Body of pancreas (tissue), 4 donors: ENCODE measurements at regions not wholly inside any gene's neighbourhood (a gene's known extent, or its start where the extent isn't known, plus 50 kb on each side); places are given as distances from the start of the nearest gene placed in this dataset.

ENCODE experiments used
- ATAC-seq: fragments of 150-250 bp; one replicate; pipeline ENCODE4 v1.9.1; 2016
- DNase-seq, 4 donors: peaks; one replicate each; pipeline ENCODE4 v3.0.0-alpha.2; 2019
- H3K27ac ChIP-seq, 4 donors: fragments of 200-600 bp; sonication (generic); 1 replicate in 3 of 4; 2 replicates in 1 of 4; pipeline versions ENCODE4 v1.5.1 to v1.6.1; 2016 to 2019; ENCODE audit warnings: mild to moderate bottlenecking in 1 of 4, mixed read lengths in 1 of 4, moderate library complexity in 1 of 4
- H3K27me3 ChIP-seq, 2 donors: fragments of 200-600 bp; sonication (generic); one replicate each; pipeline ENCODE4 v1.6.0; 2016; ENCODE audit warnings: mild to moderate bottlenecking in 1 of 2
- H3K36me3 ChIP-seq, 2 donors: fragments of 200-600 bp; sonication (generic); replicated peaks in 1 of 2; 2 replicates each; pipeline ENCODE4 v1.5.1; 2016; ENCODE audit warnings: low read depth in 2 of 2; ENCODE audit not compliant: insufficient read depth in 1 of 2
- H3K4me1 ChIP-seq: fragments of 200-600 bp; sonication (generic); one replicate; pipeline ENCODE4 v1.6.0; 2016
- H3K4me3 ChIP-seq, 2 donors: fragments of 200-600 bp; sonication (generic); 1 replicate in 1 of 2; 2 replicates in 1 of 2; pipeline ENCODE4 v1.5.1; 2016 to 2019
- H3K9me3 ChIP-seq, 3 donors: fragments of 200-600 bp; sonication (generic); 1 replicate in 2 of 3; 2 replicates in 1 of 3; pipeline ENCODE4 v1.5.1; 2016
- CTCF ChIP-seq, 7 experiments: fragments of 450-650 bp in 4 of 7; fragments of 200-600 bp in 3 of 7; sonication (generic) in 3 of 7; IDR thresholded peaks; one replicate each; pipeline ENCODE4 v1.5.1; 2016 to 2019; ENCODE audit warnings: antibody characterized with exemption in 7 of 7
- POLR2A ChIP-seq, 3 donors: fragments of 450-650 bp; IDR thresholded peaks; one replicate each; pipeline ENCODE4 v1.6.1; 2016; ENCODE audit warnings: antibody characterized with exemption in 3 of 3, mild to moderate bottlenecking in 2 of 3
- WGBS, 2 donors: methylation state at CpG; one replicate each; pipeline ENCODE4 v1.1.5; 2017; 5-methylcytosine and 5-hydroxymethylcytosine counted together
- intact Hi-C: fragments of 100-400 bp; cut with DNase I; formaldehyde crosslinking; loops from one replicate; pipeline ENCODE4 v1.15.1; 2023

- intact Hi-C loops, result no loop called here
- 55 to 64% methylated on average over 3 of the region's 3 CpGs for WGBS, 2 donors
- TF ChIP-seq CTCF (IDR thresholded peaks at IDR 0.05), result no peak
- TF ChIP-seq POLR2A (IDR thresholded peaks at IDR 0.05), result no peak
- H3K27me3 ChIP-seq, result no peaks in the 10 kb centered on the region
- no peaks in the 10 kb centered on the region for H3K9me3 ChIP-seq
- no peaks in the 10 kb centered on the region for H3K4me1 ChIP-seq
- no peak for ATAC-seq
- no peaks in the 10 kb centered on the region for H3K36me3 ChIP-seq
- no peak overlapping the region for H3K4me3 ChIP-seq
- no peak for DNase-seq
- H3K27ac ChIP-seq, result no peak overlapping the region
Measured at GRCh38 chr6:112931832-112932231, 584.7 kb downstream of the RFPL4B start.

GRCh38 chr6:112933947-112934346 is 586.8 kb downstream of the RFPL4B start:
- Histone ChIP-seq H3K27me3 (no peaks in the 10 kb centered on the region), H3K36me3 (no peaks in the 10 kb centered on the region), H3K27ac (no peak overlapping the region), H3K9me3 (no peaks in the 10 kb centered on the region), H3K4me3 (no peak overlapping the region), H3K4me1 (no peaks in the 10 kb centered on the region)
- intact Hi-C loops, result no loop called here
- no peak for ATAC-seq
- DNase-seq, result no peak
- TF ChIP-seq CTCF (IDR thresholded peaks at IDR 0.05) (no peak), POLR2A (IDR thresholded peaks at IDR 0.05) (no peak)

GRCh38 chr6:112934433-112935327 is 587.5 kb downstream of the RFPL4B start:
- intact Hi-C loops, result no loop called here
- H3K27ac ChIP-seq, result no peak overlapping the region
- no peak overlapping the region for H3K4me3 ChIP-seq
- H3K27me3 ChIP-seq, result no peaks in the 10 kb centered on the region
- no peaks in the 10 kb centered on the region for H3K9me3 ChIP-seq
- WGBS, 2 donors, result 41 to 56% methylated on average over 1 of the region's 1 CpG
- peaks cover 4% of the 10 kb centered on the region for H3K4me1 ChIP-seq
- no peak for TF ChIP-seq CTCF (IDR thresholded peaks at IDR 0.05)
- TF ChIP-seq POLR2A (IDR thresholded peaks at IDR 0.05), result no peak
- H3K36me3 ChIP-seq, result no peaks in the 10 kb centered on the region
- DNase-seq, result no peak
- no peak for ATAC-seq

- Histone ChIP-seq H3K9me3 (no peaks in the 10 kb centered on the region), H3K4me3 (no peak overlapping the region), H3K27ac (no peak overlapping the region), H3K36me3 (no peaks in the 10 kb centered on the region), H3K4me1 (peaks cover 9% of the 10 kb centered on the region), H3K27me3 (no peaks in the 10 kb centered on the region)
- WGBS, 2 donors, result 54 to 68% methylated on average over 2 of the region's 2 CpGs
- ATAC-seq (no peak), DNase-seq (no peak)
- TF ChIP-seq CTCF (IDR thresholded peaks at IDR 0.05) (no peak), POLR2A (IDR thresholded peaks at IDR 0.05) (no peak)
- intact Hi-C loops, result no loop called here
Measured at GRCh38 chr6:112935402-112936078, 588.4 kb downstream of the RFPL4B start.
